Ovary (tissue), 3 donors: ENCODE measurements at regions not wholly inside any gene's neighbourhood (a gene's known extent, or its start where the extent isn't known, plus 50 kb on each side); places are given as distances from the start of the nearest gene placed in this dataset.
"Not testable (repeated sequence)": the region's sequence is repeated elsewhere in the genome, so short reads cannot be mapped to it uniquely, and the experiment has no call there.

ENCODE experiments used
- CTCF ChIP-seq, 3 donors: fragments of 450-650 bp in 2 of 3; fragments of 200-600 bp in 1 of 3; IDR thresholded peaks; one replicate each; pipeline versions ENCODE4 v1.5.1 to v1.8.0; 2016 to 2022; ENCODE audit warnings: antibody characterized with exemption in 3 of 3, mild to moderate bottlenecking in 1 of 3
- EP300 ChIP-seq: sonication (generic); formaldehyde crosslinking; IDR thresholded peaks from one replicate; pipeline ENCODE4 v1.6.1; 2017; ENCODE audit warnings: antibody characterized with exemption
- donor health status: DM: no; HTN: no; CAD: no.

DNA sequence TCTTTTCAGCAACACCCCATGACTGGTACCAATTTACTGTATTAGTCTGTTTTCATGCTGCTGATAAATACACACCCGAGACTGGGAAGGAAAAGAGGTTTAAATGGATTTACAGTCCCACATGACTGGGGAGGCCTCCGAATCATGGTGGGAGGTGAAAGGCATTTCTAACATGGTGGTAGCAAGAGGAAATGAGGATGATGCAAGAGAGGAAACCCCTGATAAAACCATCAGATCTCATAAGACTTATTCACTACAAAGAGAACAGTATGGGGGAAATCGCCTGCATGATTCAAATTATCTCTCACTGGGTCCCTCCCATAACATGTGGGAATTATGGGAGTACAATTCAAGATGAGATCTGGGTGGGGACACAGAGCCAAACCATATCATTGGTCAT lies 393.6 kb downstream of the PTPRC start:
- not testable (repeated sequence) for TF ChIP-seq CTCF (IDR thresholded peaks at IDR 0.05); EP300
